ENCODE measurements at regions not wholly inside any gene's neighbourhood (a gene's known extent, or its start where the extent isn't known, plus 50 kb on each side); places are given as distances from the start of the nearest gene placed in this dataset.

- peaks cover 0 to 2% (median 1%) of the 10 kb centered on the region in 3 donors for H3K27me3 Mint-ChIP-seq (ENCODE audit: low read depth in 3 of 3)
- no peak overlapping the region for H3K4me3 Mint-ChIP-seq
- no peak for DNase-seq
- H3K36me3 Mint-ChIP-seq, result peaks cover 0 to 2% of the 10 kb centered on the region in 2 donors
- Histone ChIP-seq H3K27me3 (ENCODE audit: control insufficient read depth in 2 of 2, insufficient read depth in 2 of 2, low read length in 2 of 2) (no peaks in the 10 kb centered on the region), H3K36me3 (replicated peaks in 1 of 2; ENCODE audit: control insufficient read depth in 1 of 2, insufficient read depth in 2 of 2, low read length in 2 of 2) (no peaks in the 10 kb centered on the region), H3K27ac (ENCODE audit: low read depth in 1 of 2, low read length in 2 of 2) (no peak overlapping the region), H3K9ac (ENCODE audit: insufficient read depth, low read length, poor library complexity, severe bottlenecking) (no peak overlapping the region), H3K79me2 (ENCODE audit: insufficient read depth, low read length) (no peaks in the 10 kb centered on the region), H3K4me2 (replicated peaks; ENCODE audit: extremely low read depth, low read length, poor library complexity, severe bottlenecking) (no peak overlapping the region), H3K4me1 (ENCODE audit: control insufficient read depth in 1 of 2, insufficient read depth in 2 of 2, low read length in 2 of 2) (no peaks in the 10 kb centered on the region), H3K4me3 (replicated peaks in 1 of 3; ENCODE audit: low read depth in 2 of 3, low read length in 3 of 3) (no peak overlapping the region), H2AFZ (ENCODE audit: insufficient read depth, low read depth, low read length, poor library complexity, severe bottlenecking) (no peak overlapping the region), H4K20me1 (ENCODE audit: insufficient read depth, low read length) (no peaks in the 10 kb centered on the region), H3K9me3 (replicated peaks in 1 of 2; ENCODE audit: control insufficient read depth in 1 of 2, insufficient read depth in 1 of 2, low read length in 2 of 2) (peaks cover 0 to 8% of the 10 kb centered on the region in 2 donors)
- WGBS (ENCODE audit: insufficient coverage), result no CpG with 5 or more reads among the region's 4 CpGs
- H3K4me1 Mint-ChIP-seq, result no peaks in the 10 kb centered on the region
- intact Hi-C loops (cut with micrococcal nuclease), result no loop called here
- TF ChIP-seq, protein P1, sequence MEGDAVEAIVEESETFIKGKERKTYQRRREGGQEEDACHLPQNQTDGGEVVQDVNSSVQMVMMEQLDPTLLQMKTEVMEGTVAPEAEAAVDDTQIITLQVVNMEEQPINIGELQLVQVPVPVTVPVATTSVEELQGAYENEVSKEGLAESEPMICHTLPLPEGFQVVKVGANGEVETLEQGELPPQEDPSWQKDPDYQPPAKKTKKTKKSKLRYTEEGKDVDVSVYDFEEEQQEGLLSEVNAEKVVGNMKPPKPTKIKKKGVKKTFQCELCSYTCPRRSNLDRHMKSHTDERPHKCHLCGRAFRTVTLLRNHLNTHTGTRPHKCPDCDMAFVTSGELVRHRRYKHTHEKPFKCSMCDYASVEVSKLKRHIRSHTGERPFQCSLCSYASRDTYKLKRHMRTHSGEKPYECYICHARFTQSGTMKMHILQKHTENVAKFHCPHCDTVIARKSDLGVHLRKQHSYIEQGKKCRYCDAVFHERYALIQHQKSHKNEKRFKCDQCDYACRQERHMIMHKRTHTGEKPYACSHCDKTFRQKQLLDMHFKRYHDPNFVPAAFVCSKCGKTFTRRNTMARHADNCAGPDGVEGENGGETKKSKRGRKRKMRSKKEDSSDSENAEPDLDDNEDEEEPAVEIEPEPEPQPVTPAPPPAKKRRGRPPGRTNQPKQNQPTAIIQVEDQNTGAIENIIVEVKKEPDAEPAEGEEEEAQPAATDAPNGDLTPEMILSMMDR (IDR thresholded peaks at IDR 0.05), result no peak
- H3K27ac Mint-ChIP-seq, result no peak overlapping the region
- peaks cover 4 to 16% (median 10%) of the 10 kb centered on the region in 7 donors for H3K9me3 Mint-ChIP-seq
Observed at GRCh38 chr1:228884615-228885566, 149.6 kb downstream of the RHOU start.

GRCh38 chr1:228885845-228886244 is 150.6 kb downstream of the RHOU start:
- Histone ChIP-seq H3K27ac (ENCODE audit: low read depth in 1 of 2, low read length in 2 of 2) (no peak overlapping the region), H2AFZ (ENCODE audit: insufficient read depth, low read depth, low read length, poor library complexity, severe bottlenecking) (no peak overlapping the region), H3K9me3 (replicated peaks in 1 of 2; ENCODE audit: control insufficient read depth in 1 of 2, insufficient read depth in 1 of 2, low read length in 2 of 2) (peaks cover 0 to 8% of the 10 kb centered on the region in 2 donors), H4K20me1 (ENCODE audit: insufficient read depth, low read length) (no peaks in the 10 kb centered on the region), H3K4me3 (replicated peaks in 1 of 3; ENCODE audit: low read depth in 2 of 3, low read length in 3 of 3) (no peak overlapping the region), H3K4me2 (replicated peaks; ENCODE audit: extremely low read depth, low read length, poor library complexity, severe bottlenecking) (no peak overlapping the region), H3K9ac (ENCODE audit: insufficient read depth, low read length, poor library complexity, severe bottlenecking) (no peak overlapping the region), H3K79me2 (ENCODE audit: insufficient read depth, low read length) (no peaks in the 10 kb centered on the region), H3K27me3 (ENCODE audit: control insufficient read depth in 2 of 2, insufficient read depth in 2 of 2, low read length in 2 of 2) (no peaks in the 10 kb centered on the region), H3K36me3 (replicated peaks in 1 of 2; ENCODE audit: control insufficient read depth in 1 of 2, insufficient read depth in 2 of 2, low read length in 2 of 2) (no peaks in the 10 kb centered on the region), H3K4me1 (ENCODE audit: control insufficient read depth in 1 of 2, insufficient read depth in 2 of 2, low read length in 2 of 2) (no peaks in the 10 kb centered on the region)
- TF ChIP-seq, protein P1 (IDR thresholded peaks at IDR 0.05), result no peak
- Mint-ChIP-seq H3K4me1 (no peaks in the 10 kb centered on the region), H3K27me3 (ENCODE audit: low read depth in 3 of 3) (peaks cover 0 to 2% (median 1%) of the 10 kb centered on the region in 3 donors), H3K27ac (no peak overlapping the region), H3K9me3 (peaks cover 6 to 16% (median 10%) of the 10 kb centered on the region in 7 donors), H3K4me3 (no peak overlapping the region), H3K36me3 (peaks cover 0 to 6% of the 10 kb centered on the region in 2 donors)
- no peak for DNase-seq
- 93% methylated on average over 2 of the region's 7 CpGs for WGBS (ENCODE audit: insufficient coverage)
- intact Hi-C loops (cut with micrococcal nuclease), result no loop called here

Data from CD14-positive monocyte (primary cell).